Vagina (tissue), 2 donors: ENCODE measurements at regions not wholly inside any gene's neighbourhood (a gene's known extent, or its start where the extent isn't known, plus 50 kb on each side); places are given as distances from the start of the nearest gene placed in this dataset.

ENCODE experiments used
- DNase-seq, 2 donors: peaks; one replicate each; pipeline ENCODE4 v3.0.0-alpha.2; 2017; ENCODE audit errors: extremely low spot score in 2 of 2
- H3K27ac ChIP-seq: fragments of 200-600 bp; sonication (generic); one replicate; pipeline ENCODE4 v1.5.1; 2019
- H3K27me3 ChIP-seq: fragments of 200-600 bp; sonication (generic); one replicate; pipeline ENCODE4 v1.5.1; 2019
- H3K36me3 ChIP-seq, 2 donors: fragments of 200-600 bp; sonication (generic); one replicate each; pipeline ENCODE4 v1.5.1; 2017 to 2019
- H3K4me1 ChIP-seq: fragments of 200-600 bp; sonication (generic); one replicate; pipeline ENCODE4 v1.5.1; 2019
- H3K4me3 ChIP-seq, 2 donors: fragments of 200-600 bp; sonication (generic); 1 replicate in 1 of 2; 2 replicates in 1 of 2; pipeline ENCODE4 v1.5.1; 2016 to 2019
- H3K9me3 ChIP-seq: fragments of 200-600 bp; sonication (generic); one replicate; pipeline ENCODE4 v1.5.1; 2019
- CTCF ChIP-seq, 3 experiments: fragments of 450-650 bp in 2 of 3; fragments of 200-600 bp in 1 of 3; sonication (generic) in 1 of 3; IDR thresholded peaks; one replicate each; pipeline ENCODE4 v1.5.1; 2017 to 2019; ENCODE audit warnings: antibody characterized with exemption in 3 of 3, mild to moderate bottlenecking in 2 of 3, moderate library complexity in 2 of 3
- POLR2A ChIP-seq, 2 donors: fragments of 450-650 bp; IDR thresholded peaks; one replicate each; pipeline ENCODE4 v1.6.1; 2017; ENCODE audit warnings: antibody characterized with exemption in 2 of 2, mild to moderate bottlenecking in 2 of 2, moderate library complexity in 2 of 2
- POLR2AphosphoS5 ChIP-seq, 2 donors: sonication (generic); formaldehyde crosslinking; IDR thresholded peaks; one replicate each; pipeline ENCODE4 v1.9.0; 2017; ENCODE audit warnings: antibody characterized with exemption in 2 of 2, mild to moderate bottlenecking in 2 of 2, low read depth in 1 of 2; ENCODE audit not compliant: insufficient read depth in 1 of 2
- intact Hi-C: fragments of 100-400 bp; cut with DNase I; formaldehyde crosslinking; loops from one replicate; pipeline ENCODE4 v1.15.1; 2023

- H3K27me3 ChIP-seq = no peaks in the 10 kb centered on the region
- H3K4me1 ChIP-seq = no peaks in the 10 kb centered on the region
- no peak overlapping the region for H3K4me3 ChIP-seq
- no peak for TF ChIP-seq POLR2A (IDR thresholded peaks at IDR 0.05)
- intact Hi-C loops = no loop called here
- H3K36me3 ChIP-seq = no peaks in the 10 kb centered on the region
- H3K27ac ChIP-seq = no peak overlapping the region
- no peaks in the 10 kb centered on the region for H3K9me3 ChIP-seq
- no peak for DNase-seq
These were observed 53.2 kb upstream of the PDK4 start for GRCh38 chr7:95649546-95649945.

DNA sequence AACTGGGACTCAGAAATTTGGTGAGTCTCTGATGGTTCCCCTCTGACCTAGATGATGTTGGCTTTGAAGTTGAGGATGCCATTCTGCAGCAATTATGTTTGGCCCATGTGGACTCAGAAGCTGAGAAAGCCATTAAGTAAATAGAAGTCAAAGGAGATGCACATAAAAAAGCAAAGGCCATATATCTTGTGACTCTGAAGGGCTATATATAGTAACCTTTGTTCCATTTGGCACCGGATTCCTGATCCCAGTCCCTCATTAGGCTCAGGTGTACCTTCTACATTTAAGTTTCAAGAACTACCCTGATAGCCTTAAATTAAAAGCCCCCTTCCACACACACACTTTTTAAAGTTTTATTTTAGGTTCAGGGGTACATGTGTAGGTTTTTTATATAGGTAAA, 50.0 kb upstream of the PDK4 start:
- intact Hi-C loops = no loop called here
- Histone ChIP-seq H3K27ac (no peak overlapping the region), H3K4me1 (no peaks in the 10 kb centered on the region), H3K36me3 (no peaks in the 10 kb centered on the region), H3K9me3 (no peaks in the 10 kb centered on the region), H3K4me3 (no peak overlapping the region), H3K27me3 (no peaks in the 10 kb centered on the region)
- DNase-seq = no peak
- TF ChIP-seq POLR2A (IDR thresholded peaks at IDR 0.05) (no peak), CTCF (IDR thresholded peaks at IDR 0.05) (no peak), POLR2AphosphoS5 (IDR thresholded peaks at IDR 0.05; ENCODE audit: insufficient read depth in 1 of 2, low read depth in 1 of 2) (no peak)
